ENCODE measurements at regions not wholly inside any gene's neighbourhood (a gene's known extent, or its start where the extent isn't known, plus 50 kb on each side); places are given as distances from the start of the nearest gene placed in this dataset.

- Histone ChIP-seq H2BK15ac (ENCODE audit: low read length) (no peak overlapping the region), H3K23ac (ENCODE audit: insufficient read length) (no peak overlapping the region), H3K79me2 (ENCODE audit: control insufficient read depth in 1 of 2, insufficient read depth in 2 of 2, low read length in 2 of 2) (no peaks in the 10 kb centered on the region), H4K5ac (ENCODE audit: insufficient read length, low read depth, low read length) (no peak overlapping the region), H4K20me1 (replicated peaks in 1 of 2; ENCODE audit: control insufficient read depth in 1 of 2, insufficient read depth in 2 of 2, low read length in 2 of 2) (no peaks in the 10 kb centered on the region), H4K8ac (ENCODE audit: extremely low read depth, insufficient read depth, low read length) (no peak overlapping the region), H3K4me2 (ENCODE audit: insufficient read depth in 1 of 2, low read depth in 2 of 2, low read length in 2 of 2) (no peak overlapping the region), H3K27ac (ENCODE audit: low read depth, low read length) (no peak overlapping the region), H2BK12ac (ENCODE audit: low read depth, low read length) (no peak overlapping the region; the same call in 1 of the 2 replicates), H3K4ac (replicated peaks; ENCODE audit: insufficient read length, low read depth, low read length) (no peak overlapping the region), H3K27me3 (replicated peaks in 1 of 4; ENCODE audit: control insufficient read depth in 3 of 4, extremely low read depth in 1 of 4, insufficient read depth in 3 of 4, low read length in 3 of 4) (no peaks in the 10 kb centered on the region), H3K56ac (replicated peaks; ENCODE audit: insufficient read length, low read depth, low read length) (no peak overlapping the region), H3K4me3 (ENCODE audit: extremely low read depth in 1 of 4, insufficient read depth in 2 of 4, low read depth in 3 of 4, low read length in 4 of 4) (no peak overlapping the region), H2AFZ (ENCODE audit: low read length) (no peak overlapping the region), H2AK5ac (ENCODE audit: low read depth, low read length) (no peak overlapping the region), H3K18ac (ENCODE audit: extremely low read depth, low read length) (no peak overlapping the region), H3K9me3 (ENCODE audit: insufficient read depth in 2 of 2, low read depth in 1 of 2, low read length in 1 of 2) (no peaks in the 10 kb centered on the region), H3K9ac (replicated peaks in 1 of 4; ENCODE audit: extremely low read depth in 1 of 4, low read depth in 3 of 4, low read length in 3 of 4) (no peak overlapping the region), H2BK5ac (ENCODE audit: low read depth, low read length) (no peak overlapping the region), H3K79me1 (ENCODE audit: low read depth, low read length) (no peaks in the 10 kb centered on the region), H3K36me3 (ENCODE audit: control insufficient read depth in 2 of 4, insufficient read depth in 4 of 4, low read length in 3 of 4) (no peaks in the 10 kb centered on the region), H3K14ac (ENCODE audit: insufficient read length) (no peak overlapping the region), H2BK20ac (ENCODE audit: low read length) (no peak overlapping the region), H4K91ac (replicated peaks; ENCODE audit: insufficient read length, low read length) (no peak overlapping the region), H3K4me1 (replicated peaks in 1 of 4; ENCODE audit: control insufficient read depth in 3 of 4, insufficient read depth in 4 of 4, low read length in 3 of 4) (peaks cover 0 to 4% (median 0%) of the 10 kb centered on the region in 4 experiments; a peak in 1 of 7 replicates), H3K23me2 (ENCODE audit: low read depth, low read length) (no peaks in the 10 kb centered on the region), H2BK120ac (replicated peaks; ENCODE audit: low read depth, low read length) (no peak overlapping the region)
- CTCF ChIA-PET (ENCODE audit: partially characterized antibody): no interaction called here
- FAIRE-seq (no peak), DNase-seq (ENCODE audit: low read depth in 1 of 2, low spot score in 2 of 2) (no peak)
- WGBS, 2 experiments (ENCODE audit: extremely low coverage in 1 of 2, insufficient coverage in 1 of 2, insufficient read length in 1 of 2, insufficient replicate concordance in 2 of 2, low coverage in 1 of 2, low lambda C conversion rate in 2 of 2, missing lambda C conversion rate in 1 of 2): 94% methylated on average over 4 of the region's 4 CpGs; no CpG with 5 or more reads in 1 of the 2 experiments
- POLR2A ChIA-PET (ENCODE audit: partially characterized antibody): no interaction called here
- TF ChIP-seq EGR1 (IDR thresholded peaks at IDR 0.05; ENCODE audit: borderline replicate concordance, low read depth, low read length) (no peak), SRF (IDR thresholded peaks at IDR 0.05; ENCODE audit: low read depth, low read length) (no peak), CHD2 (IDR thresholded peaks at IDR 0.05; ENCODE audit: low read length) (no peak), CREB1 (IDR thresholded peaks at IDR 0.05) (no peak), E2F6 (IDR thresholded peaks at IDR 0.05) (no peak), TAF7 (optimal IDR thresholded peaks at IDR 0.05; ENCODE audit: borderline replicate concordance, low read depth, low read length) (no peak), EZH2 (IDR thresholded peaks at IDR 0.05; ENCODE audit: low read depth, low read length, severe bottlenecking) (no peak), TEAD4 (IDR thresholded peaks at IDR 0.05; ENCODE audit: low read depth, low read length) (no peak), JUND (IDR thresholded peaks at IDR 0.05; ENCODE audit: low read length) (no peak), PHF8 (conservative IDR thresholded peaks at IDR 0.05; ENCODE audit: low read depth, low read length) (no peak), SP1 (IDR thresholded peaks at IDR 0.05; ENCODE audit: low read depth, low read length) (no peak), KDM1A (IDR thresholded peaks at IDR 0.05; ENCODE audit: borderline replicate concordance, low read length) (no peak), BCL11A (IDR thresholded peaks at IDR 0.05; ENCODE audit: low read depth in 2 of 2, low read length in 2 of 2) (no peak), RFX5 (IDR thresholded peaks at IDR 0.05; ENCODE audit: borderline replicate concordance, low read depth, low read length) (no peak)
Observed at GRCh38 chr13:36495431-36495830, 63.1 kb downstream of the CCNA1 start.
